ENCODE measurements at regions not wholly inside any gene's neighbourhood (a gene's known extent, or its start where the extent isn't known, plus 50 kb on each side); places are given as distances from the start of the nearest gene placed in this dataset.

DNA sequence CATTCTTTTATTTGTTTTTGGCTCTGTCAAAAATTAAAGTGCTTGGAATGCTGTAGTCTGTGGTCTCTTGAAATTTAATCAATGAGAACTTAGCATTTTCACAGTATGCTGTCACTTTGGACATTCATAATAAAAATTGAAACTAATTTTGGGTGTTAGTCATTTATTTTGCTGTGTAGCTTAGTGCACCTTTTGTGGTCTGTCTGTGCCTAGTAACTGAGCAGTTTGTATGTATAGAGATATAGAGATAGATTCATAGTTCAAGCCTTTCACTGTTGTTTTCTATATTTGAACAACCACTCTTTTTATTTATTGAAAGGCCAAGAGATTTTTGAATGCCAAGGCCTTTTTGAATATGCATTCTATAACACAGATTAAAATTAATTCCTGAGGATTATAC is 86.4 kb upstream of the TIAM2 start:
- TF ChIP-seq, protein P1, sequence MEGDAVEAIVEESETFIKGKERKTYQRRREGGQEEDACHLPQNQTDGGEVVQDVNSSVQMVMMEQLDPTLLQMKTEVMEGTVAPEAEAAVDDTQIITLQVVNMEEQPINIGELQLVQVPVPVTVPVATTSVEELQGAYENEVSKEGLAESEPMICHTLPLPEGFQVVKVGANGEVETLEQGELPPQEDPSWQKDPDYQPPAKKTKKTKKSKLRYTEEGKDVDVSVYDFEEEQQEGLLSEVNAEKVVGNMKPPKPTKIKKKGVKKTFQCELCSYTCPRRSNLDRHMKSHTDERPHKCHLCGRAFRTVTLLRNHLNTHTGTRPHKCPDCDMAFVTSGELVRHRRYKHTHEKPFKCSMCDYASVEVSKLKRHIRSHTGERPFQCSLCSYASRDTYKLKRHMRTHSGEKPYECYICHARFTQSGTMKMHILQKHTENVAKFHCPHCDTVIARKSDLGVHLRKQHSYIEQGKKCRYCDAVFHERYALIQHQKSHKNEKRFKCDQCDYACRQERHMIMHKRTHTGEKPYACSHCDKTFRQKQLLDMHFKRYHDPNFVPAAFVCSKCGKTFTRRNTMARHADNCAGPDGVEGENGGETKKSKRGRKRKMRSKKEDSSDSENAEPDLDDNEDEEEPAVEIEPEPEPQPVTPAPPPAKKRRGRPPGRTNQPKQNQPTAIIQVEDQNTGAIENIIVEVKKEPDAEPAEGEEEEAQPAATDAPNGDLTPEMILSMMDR (IDR thresholded peaks at IDR 0.05): no peak
- TF ChIP-seq CEBPB (IDR thresholded peaks at IDR 0.05) (no peak), RFX5 (IDR thresholded peaks at IDR 0.05) (no peak), RAD21 (conservative IDR thresholded peaks at IDR 0.05 in 1 of 2, IDR thresholded peaks at IDR 0.05 in 1 of 2) (no peak), RNF2 (IDR thresholded peaks at IDR 0.05; ENCODE audit: borderline replicate concordance, low read depth) (no peak), POLR2A (IDR thresholded peaks at IDR 0.05; ENCODE audit: low read length) (no peak)
- TF ChIP-seq, protein P2, sequence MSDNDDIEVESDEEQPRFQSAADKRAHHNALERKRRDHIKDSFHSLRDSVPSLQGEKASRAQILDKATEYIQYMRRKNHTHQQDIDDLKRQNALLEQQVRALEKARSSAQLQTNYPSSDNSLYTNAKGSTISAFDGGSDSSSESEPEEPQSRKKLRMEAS (IDR thresholded peaks at IDR 0.05): no peak
